Small intestine (tissue), 7 donors: ENCODE measurements at regions not wholly inside any gene's neighbourhood (a gene's known extent, or its start where the extent isn't known, plus 50 kb on each side); places are given as distances from the start of the nearest gene placed in this dataset.

Experiments
- DNase-seq, 2 donors: peaks; one replicate each; pipeline versions ENCODE4 v3.0.0 to v3.0.0-alpha.2; 2013
- FAIRE-seq: peaks from 2 replicates; lab custom pipeline; 2012; peaks lifted over from hg19 to GRCh38; lab: Jason Lieb, UNC
- H3K27ac ChIP-seq, 3 donors: one replicate each; pipeline ENCODE4 v1.5.1; 2013; ENCODE audit warnings: low read length in 2 of 3, mild to moderate bottlenecking in 2 of 3, control low read depth in 1 of 3, inconsistent platforms in 1 of 3, low read depth in 1 of 3, moderate library complexity in 1 of 3
- H3K27me3 ChIP-seq, 3 donors: one replicate each; pipeline ENCODE4 v1.6.1; 2013; ENCODE audit warnings: low read length in 3 of 3, inconsistent platforms in 1 of 3; ENCODE audit not compliant: control insufficient read depth in 3 of 3, insufficient read depth in 3 of 3
- H3K36me3 ChIP-seq, 3 donors: one replicate each; pipeline ENCODE4 v1.6.1; 2013; ENCODE audit warnings: low read length in 3 of 3, inconsistent platforms in 1 of 3, low read depth in 1 of 3, mild to moderate bottlenecking in 1 of 3, moderate library complexity in 1 of 3; ENCODE audit not compliant: control insufficient read depth in 3 of 3, insufficient read depth in 2 of 3
- H3K4me1 ChIP-seq, 3 donors: one replicate each; pipeline ENCODE4 v1.6.1; 2013; ENCODE audit warnings: low read length in 2 of 3, inconsistent platforms in 1 of 3, low read depth in 1 of 3, mild to moderate bottlenecking in 1 of 3, moderate library complexity in 1 of 3; ENCODE audit not compliant: control insufficient read depth in 3 of 3, insufficient read depth in 2 of 3
- H3K4me3 ChIP-seq, 3 donors: one replicate each; pipeline ENCODE4 v1.5.1; 2013; ENCODE audit warnings: low read length in 3 of 3, control low read depth in 1 of 3, inconsistent platforms in 1 of 3, low read depth in 1 of 3, mild to moderate bottlenecking in 1 of 3, moderate library complexity in 1 of 3
- H3K9me3 ChIP-seq, 2 donors: one replicate each; pipeline ENCODE4 v1.6.1; 2013; ENCODE audit warnings: low read depth in 1 of 2, low read length in 1 of 2; ENCODE audit not compliant: control insufficient read depth in 2 of 2, insufficient read depth in 1 of 2
- WGBS, 3 donors: extraction: QIAGEN DNeasy Blood & Tissue Kit; methylation state at CpG; one replicate each; pipeline ENCODE4 v1.1.7; 2013; 5-methylcytosine and 5-hydroxymethylcytosine counted together
- donor health status: healthy with polysubstance abuse.
- donor health status: control.
- donor health status: control.
- donor health status: Bipolar disorder and iron deficiency.
- donor health status: healthy.

GRCh38 chr10:29203432-29203831, 85.4 kb upstream of the LYZL1 start:
- no peak overlapping the region for H3K27ac ChIP-seq
- no peaks in the 10 kb centered on the region for H3K36me3 ChIP-seq
- H3K4me3 ChIP-seq = no peak overlapping the region
- no peaks in the 10 kb centered on the region for H3K4me1 ChIP-seq
- DNase-seq (no peak), FAIRE-seq (no peak)
- H3K9me3 ChIP-seq = no peaks in the 10 kb centered on the region
- H3K27me3 ChIP-seq = peaks cover 0 to 4% (median 0%) of the 10 kb centered on the region in 3 donors
- 75 to 90% (median 78%) methylated on average over 3 of the region's 3 CpGs for WGBS, 3 donors

GRCh38 chr10:29204070-29204800, 84.6 kb upstream of the LYZL1 start:
- H3K27ac ChIP-seq = no peak overlapping the region
- H3K4me1 ChIP-seq = no peaks in the 10 kb centered on the region
- FAIRE-seq (no peak), DNase-seq (peak in 1 of 2 donors; percentile 4)
- H3K27me3 ChIP-seq = peaks cover 0 to 4% (median 0%) of the 10 kb centered on the region in 3 donors
- H3K9me3 ChIP-seq = no peaks in the 10 kb centered on the region
- 69 to 73% (median 72%) methylated on average over 7 of the region's 7 CpGs for WGBS, 3 donors
- no peak overlapping the region for H3K4me3 ChIP-seq
- no peaks in the 10 kb centered on the region for H3K36me3 ChIP-seq

GRCh38 chr10:29205787-29206186, 83.1 kb upstream of the LYZL1 start:
- no peak for FAIRE-seq
- 32 to 47% (median 41%) methylated on average over 5 of the region's 5 CpGs for WGBS, 3 donors
- peaks cover 0 to 4% (median 0%) of the 10 kb centered on the region in 3 donors for H3K27me3 ChIP-seq

GRCh38 chr10:29208845-29209244, 80.0 kb upstream of the LYZL1 start:
- no peak overlapping the region for H3K27ac ChIP-seq
- no peaks in the 10 kb centered on the region for H3K36me3 ChIP-seq
- no peak for DNase-seq
- peaks cover 0 to 4% of the 10 kb centered on the region in 2 donors for H3K9me3 ChIP-seq
- no peak for FAIRE-seq
- 46 to 73% (median 50%) methylated on average over 2 of the region's 2 CpGs for WGBS, 3 donors
- H3K4me1 ChIP-seq = no peaks in the 10 kb centered on the region
- H3K27me3 ChIP-seq = peaks cover 0 to 4% (median 0%) of the 10 kb centered on the region in 3 donors
- no peak overlapping the region for H3K4me3 ChIP-seq

More at GRCh38 chr10:29205787-29206186, 83.1 kb upstream of the LYZL1 start:
- Histone ChIP-seq H3K36me3 (no peaks in the 10 kb centered on the region), H3K4me1 (no peaks in the 10 kb centered on the region), H3K27ac (no peak overlapping the region), H3K4me3 (no peak overlapping the region), H3K9me3 (peaks cover 0 to 4% of the 10 kb centered on the region in 2 donors)
- DNase-seq = no peak

- Histone ChIP-seq H3K4me3 (no peak overlapping the region), H3K36me3 (no peaks in the 10 kb centered on the region), H3K27me3 (peaks cover 0 to 4% (median 0%) of the 10 kb centered on the region in 3 donors), H3K27ac (no peak overlapping the region), H3K9me3 (peaks cover 0 to 4% of the 10 kb centered on the region in 2 donors), H3K4me1 (no peaks in the 10 kb centered on the region)
- FAIRE-seq = no peak
- no peak for DNase-seq
Measured at GRCh38 chr10:29209830-29210229, 79.0 kb upstream of the LYZL1 start.

GRCh38 chr10:29210266-29210868, 78.5 kb upstream of the LYZL1 start:
- DNase-seq (no peak), FAIRE-seq (no peak)
- no peak overlapping the region for H3K4me3 ChIP-seq
- no peaks in the 10 kb centered on the region for H3K36me3 ChIP-seq
- WGBS, 3 donors = 50 to 62% (median 58%) methylated on average over 2 of the region's 2 CpGs
- H3K27me3 ChIP-seq = peaks cover 0 to 1% (median 0%) of the 10 kb centered on the region in 3 donors
- no peaks in the 10 kb centered on the region for H3K4me1 ChIP-seq
- H3K27ac ChIP-seq = no peak overlapping the region
- peaks cover 0 to 4% of the 10 kb centered on the region in 2 donors for H3K9me3 ChIP-seq

GRCh38 chr10:29212597-29212996, 76.3 kb upstream of the LYZL1 start:
- FAIRE-seq (no peak), DNase-seq (no peak)
- H3K4me3 ChIP-seq = no peak overlapping the region
- no peak overlapping the region for H3K27ac ChIP-seq
- H3K4me1 ChIP-seq = no peaks in the 10 kb centered on the region
- 61 to 76% (median 66%) methylated on average over 3 of the region's 3 CpGs for WGBS, 3 donors
- no peaks in the 10 kb centered on the region for H3K27me3 ChIP-seq
- H3K9me3 ChIP-seq = peaks cover 0 to 4% of the 10 kb centered on the region in 2 donors
- no peaks in the 10 kb centered on the region for H3K36me3 ChIP-seq

GRCh38 chr10:29214551-29214950, 74.3 kb upstream of the LYZL1 start:
- peaks cover 0 to 4% of the 10 kb centered on the region in 2 donors for H3K9me3 ChIP-seq
- no peaks in the 10 kb centered on the region for H3K36me3 ChIP-seq
- WGBS, 3 donors = 74 to 81% (median 74%) methylated on average over 3 of the region's 3 CpGs
- H3K4me3 ChIP-seq = no peak overlapping the region
- H3K27me3 ChIP-seq = no peaks in the 10 kb centered on the region
- H3K4me1 ChIP-seq = no peaks in the 10 kb centered on the region
- FAIRE-seq (no peak), DNase-seq (no peak)
- H3K27ac ChIP-seq = no peak overlapping the region
